SK-N-SH (cell line): ENCODE measurements at regions not wholly inside any gene's neighbourhood (a gene's known extent, or its start where the extent isn't known, plus 50 kb on each side); places are given as distances from the start of the nearest gene placed in this dataset.

ENCODE experiments used
- CTCF ChIA-PET: fragments of 300-600, 350-600 bp; formaldehyde crosslinking; extraction: SDS; loops from one replicate; lab custom pipeline; 2021; lab: Yijun Ruan, JAX
- POLR2A ChIA-PET: fragments of 350-600 bp; sonication (Branson Sonifier 250); formaldehyde crosslinking; extraction: SDS; loops from one replicate; lab custom pipeline; 2020; ENCODE audit warnings: antibody characterized with exemption, inconsistent platforms; lab: Yijun Ruan, JAX
- DNase-seq: peaks from one replicate; pipeline ENCODE4 v3.0.0; 2012
- H2AFZ ChIP-seq: fragments of 200-600 bp; sonication (generic); 2 replicates; pipeline ENCODE4 v1.8.1; 2016; ENCODE audit warnings: antibody characterized with exemption, mild to moderate bottlenecking, low read depth
- H3F3A ChIP-seq: fragments of 200-600 bp; sonication (generic); replicated peaks from 2 replicates; pipeline ENCODE3; 2016; ENCODE audit warnings: antibody characterized with exemption, mild to moderate bottlenecking; ENCODE audit not compliant: insufficient read depth
- H3K27ac ChIP-seq, 2 experiments: fragments of 200-500 bp in 1 of 2; fragments of 200-600 bp in 1 of 2; sonication (Bioruptor generic) in 1 of 2; sonication (generic), shearing (Covaris generic) in 1 of 2; 2 replicates each; pipeline versions ENCODE4 v1.5.1 to v1.6.1; 2014 to 2016; ENCODE audit warnings: low read depth in 2 of 2, inconsistent platforms in 1 of 2, low read length in 1 of 2, mild to moderate bottlenecking in 1 of 2, mixed read lengths in 1 of 2
- H3K27me3 ChIP-seq: fragments of 200-600 bp; sonication (generic), shearing (Covaris generic); 2 replicates; pipeline ENCODE4 v1.6.1; 2016; ENCODE audit warnings: mixed run types; ENCODE audit not compliant: insufficient read depth
- H3K36me3 ChIP-seq, 2 experiments: fragments of 200-500 bp in 1 of 2; fragments of 200-600 bp in 1 of 2; sonication (Bioruptor generic) in 1 of 2; sonication (generic) in 1 of 2; replicated peaks in 1 of 2; 2 replicates each; pipeline versions ENCODE3 to v1.5.1; 2014 to 2016; ENCODE audit warnings: low read length in 1 of 2, mild to moderate bottlenecking in 1 of 2; ENCODE audit not compliant: insufficient read depth in 2 of 2, control insufficient read depth in 1 of 2
- H3K4me1 ChIP-seq, 2 experiments: fragments of 200-500 bp in 1 of 2; fragments of 200-600 bp in 1 of 2; sonication (Bioruptor generic) in 1 of 2; sonication (generic), shearing (Covaris generic) in 1 of 2; 2 replicates each; pipeline versions ENCODE4 v1.5.1 to v1.6.1; 2014 to 2016; ENCODE audit warnings: low read depth in 1 of 2, low read length in 1 of 2, mixed run types in 1 of 2; ENCODE audit not compliant: insufficient read depth in 2 of 2, control insufficient read depth in 1 of 2
- H3K4me2 ChIP-seq: fragments of 200-600 bp; sonication (generic), shearing (Covaris generic); 2 replicates; pipeline ENCODE4 v1.6.1; 2017; ENCODE audit warnings: mixed run types
- H3K4me3 ChIP-seq, 2 experiments: fragments of 200-500 bp in 1 of 2; fragments of 200-600 bp in 1 of 2; sonication (Bioruptor generic) in 1 of 2; sonication (generic), shearing (Covaris generic) in 1 of 2; 2 replicates each; pipeline versions ENCODE4 v1.5.1 to v1.8.1; 2014 to 2016; ENCODE audit warnings: low read depth in 2 of 2, inconsistent platforms in 1 of 2, low read length in 1 of 2, mild to moderate bottlenecking in 1 of 2, mixed read lengths in 1 of 2, moderate library complexity in 1 of 2
- H3K79me2 ChIP-seq: fragments of 200-600 bp; sonication (generic); 2 replicates; pipeline ENCODE4 v1.8.1; 2017; ENCODE audit warnings: mild to moderate bottlenecking; ENCODE audit not compliant: insufficient read depth
- H3K9ac ChIP-seq: fragments of 200-600 bp; sonication (generic); 2 replicates; pipeline ENCODE4 v1.6.1; 2017; ENCODE audit warnings: mixed run types
- H3K9me2 ChIP-seq: fragments of 200-600 bp; sonication (generic); 2 replicates; pipeline ENCODE4 v1.6.1; 2017; ENCODE audit warnings: mixed run types
- H3K9me3 ChIP-seq: fragments of 200-600 bp; sonication (generic); 2 replicates; pipeline ENCODE4 v1.6.1; 2017; ENCODE audit warnings: mixed run types, mild to moderate bottlenecking, moderate library complexity
- H4K20me1 ChIP-seq: fragments of 200-600 bp; sonication (generic); 2 replicates; pipeline ENCODE4 v1.6.1; 2017; ENCODE audit warnings: mild to moderate bottlenecking, mixed run types; ENCODE audit not compliant: insufficient read depth
- CTCF ChIP-seq: fragments of 200-600 bp; sonication (generic); IDR thresholded peaks from 2 replicates; pipeline ENCODE4 v1.6.1; 2017; ENCODE audit warnings: antibody characterized with exemption, mild to moderate bottlenecking, moderate library complexity
- ELF1 ChIP-seq: IDR thresholded peaks from 2 replicates; pipeline ENCODE4 v1.4.0; 2012
- EP300 ChIP-seq, 2 experiments: IDR thresholded peaks; 2 replicates each; pipeline versions ENCODE4 v1.4.0 to v1.6.1; 2012; ENCODE audit warnings: borderline replicate concordance in 1 of 2, low read depth in 1 of 2, low read length in 1 of 2
- EZH2phosphoT487 ChIP-seq: fragments of 200-600 bp; sonication (generic); IDR thresholded peaks from 2 replicates; pipeline ENCODE4 v1.6.1; 2017; ENCODE audit warnings: low read depth, mixed run types, mild to moderate bottlenecking, antibody characterized with exemption, moderate library complexity, borderline replicate concordance
- GABPA ChIP-seq: IDR thresholded peaks from 2 replicates; pipeline ENCODE4 v1.4.0; 2012; ENCODE audit warnings: low read depth, mild to moderate bottlenecking
- GATA2 ChIP-seq: sonication (generic); formaldehyde crosslinking; IDR thresholded peaks from 2 replicates; pipeline ENCODE4 v1.5.0; 2020; ENCODE audit warnings: mild to moderate bottlenecking, missing genetic modification reagents
- IRF3 ChIP-seq: fragments of 150-350 bp; IDR thresholded peaks from 2 replicates; pipeline ENCODE4 v1.6.1; 2016; ENCODE audit warnings: mild to moderate bottlenecking, low read depth, low read length
- JUND ChIP-seq: IDR thresholded peaks from 2 replicates; pipeline ENCODE4 v1.4.0; 2012
- MAX ChIP-seq: IDR thresholded peaks from 2 replicates; pipeline ENCODE4 v1.4.0; 2012; ENCODE audit warnings: low read depth
- MEF2A ChIP-seq: IDR thresholded peaks from 2 replicates; pipeline ENCODE4 v1.4.0; 2012; ENCODE audit warnings: low read depth, borderline replicate concordance
- RAD21 ChIP-seq: IDR thresholded peaks from 2 replicates; pipeline ENCODE4 v1.6.1; 2012; ENCODE audit warnings: mild to moderate bottlenecking, low read length
- REST ChIP-seq: IDR thresholded peaks from 2 replicates; pipeline ENCODE4 v1.6.1; 2012; ENCODE audit warnings: mild to moderate bottlenecking, low read depth, low read length, moderate library complexity
- SMC3 ChIP-seq: IDR thresholded peaks from 2 replicates; pipeline ENCODE4 v1.6.1; 2012; ENCODE audit warnings: low read depth, low read length, improper control_type of control experiment
- USF1 ChIP-seq: IDR thresholded peaks from 2 replicates; pipeline ENCODE4 v1.4.0; 2012; ENCODE audit warnings: low read depth, borderline replicate concordance
- YY1 ChIP-seq: IDR thresholded peaks from 2 replicates; pipeline ENCODE4 v1.4.0; 2012; ENCODE audit warnings: low read depth, mild to moderate bottlenecking
- WGBS: methylation state at CpG from one replicate; pipeline ENCODE4 v1.1.6; 2017; ENCODE audit warnings: low lambda C conversion rate; 5-methylcytosine and 5-hydroxymethylcytosine counted together

- TF ChIP-seq IRF3 (no peak), GATA2 (no peak), RAD21 (peak; percentile 34), SMC3 (peak; percentile 29), JUND (no peak)
These were observed 64.1 kb downstream of the SYNE3 start (continued) for GRCh38 chr14:95452176-95452892.

GRCh38 chr14:95449131-95449530 is 67.3 kb downstream of the SYNE3 start:
- no peak overlapping the region for H3K4me3 ChIP-seq
- TF ChIP-seq MAX: no peak
- TF ChIP-seq YY1: no peak
- TF ChIP-seq ELF1: no peak
- H3K36me3 ChIP-seq: no peaks in the 10 kb centered on the region
- WGBS: 90% methylated on average over 11 of the region's 11 CpGs
- no peak overlapping the region for H3K27ac ChIP-seq
- POLR2A ChIA-PET: no interaction called here
- CTCF ChIA-PET: interaction anchor here (2.5 to 10.5 kb wide), 2 partner anchors 67 to 78 kb away, joined by 8 to 97 read pairs; partner anchors contain the start of gene SYNE3
- no peaks in the 10 kb centered on the region for H3F3A ChIP-seq
- H3K4me1 ChIP-seq: peaks cover 4 to 12% of the 10 kb centered on the region in 2 experiments; a peak in 2 of 4 replicates
- no peaks in the 10 kb centered on the region for H3K79me2 ChIP-seq
- no peak overlapping the region for H2AFZ ChIP-seq
- no peaks in the 10 kb centered on the region for H3K9me3 ChIP-seq
- H3K9me2 ChIP-seq: no peaks in the 10 kb centered on the region
- no peak overlapping the region for H3K4me2 ChIP-seq
- no peak for DNase-seq
- no peaks in the 10 kb centered on the region for H3K27me3 ChIP-seq
- no peak overlapping the region for H3K9ac ChIP-seq
- H4K20me1 ChIP-seq: no peaks in the 10 kb centered on the region

- H3K9me3 ChIP-seq: no peaks in the 10 kb centered on the region
- no peak overlapping the region for H3K9ac ChIP-seq
- no peaks in the 10 kb centered on the region for H3K36me3 ChIP-seq
- H4K20me1 ChIP-seq: no peaks in the 10 kb centered on the region
- H3K9me2 ChIP-seq: no peaks in the 10 kb centered on the region
- ChIA-PET CTCF (interaction anchor here (1.2 to 10.5 kb wide), 5 partner anchors 7 to 84 kb away, joined by 3 to 254 read pairs (median 14); partner anchors contain the start of genes GLRX5 and SYNE3), POLR2A (interaction anchor here (1.3 kb wide), 1 partner anchor 81 kb away, joined by 4 read pairs; no protein-coding TSS in a partner anchor)
- no peak overlapping the region for H3K27ac ChIP-seq
- no peak overlapping the region for H3K4me3 ChIP-seq
- 87% methylated on average over 3 of the region's 4 CpGs for WGBS
- no peaks in the 10 kb centered on the region for H3K27me3 ChIP-seq
- no peak overlapping the region for H3K4me2 ChIP-seq
- no peak overlapping the region for H2AFZ ChIP-seq
- DNase-seq: no peak
- H3K4me1 ChIP-seq: peaks cover 4 to 27% of the 10 kb centered on the region in 2 experiments; a peak in 2 of 4 replicates
- H3F3A ChIP-seq: no peaks in the 10 kb centered on the region
- no peaks in the 10 kb centered on the region for H3K79me2 ChIP-seq
- no peak for TF ChIP-seq REST
- TF ChIP-seq EZH2phosphoT487: no peak
- no peak for TF ChIP-seq JUND
- no peak for TF ChIP-seq USF1
- TF ChIP-seq EP300 (IDR thresholded peaks at IDR 0.05; ENCODE audit: borderline replicate concordance in 1 of 2, low read depth in 1 of 2, low read length in 1 of 2): no peak
- no peak for TF ChIP-seq IRF3
- no peak for TF ChIP-seq CTCF
- TF ChIP-seq MEF2A: no peak
- TF ChIP-seq GABPA: no peak
These were observed 70.0 kb downstream of the SYNE3 start for GRCh38 chr14:95446470-95446869.
